ENCODE measurements at regions not wholly inside any gene's neighbourhood (a gene's known extent, or its start where the extent isn't known, plus 50 kb on each side); places are given as distances from the start of the nearest gene placed in this dataset.

- no peak overlapping the region for H3K27ac Mint-ChIP-seq (ENCODE audit: unreplicated experiment)
- TF ChIP-seq, protein P1, sequence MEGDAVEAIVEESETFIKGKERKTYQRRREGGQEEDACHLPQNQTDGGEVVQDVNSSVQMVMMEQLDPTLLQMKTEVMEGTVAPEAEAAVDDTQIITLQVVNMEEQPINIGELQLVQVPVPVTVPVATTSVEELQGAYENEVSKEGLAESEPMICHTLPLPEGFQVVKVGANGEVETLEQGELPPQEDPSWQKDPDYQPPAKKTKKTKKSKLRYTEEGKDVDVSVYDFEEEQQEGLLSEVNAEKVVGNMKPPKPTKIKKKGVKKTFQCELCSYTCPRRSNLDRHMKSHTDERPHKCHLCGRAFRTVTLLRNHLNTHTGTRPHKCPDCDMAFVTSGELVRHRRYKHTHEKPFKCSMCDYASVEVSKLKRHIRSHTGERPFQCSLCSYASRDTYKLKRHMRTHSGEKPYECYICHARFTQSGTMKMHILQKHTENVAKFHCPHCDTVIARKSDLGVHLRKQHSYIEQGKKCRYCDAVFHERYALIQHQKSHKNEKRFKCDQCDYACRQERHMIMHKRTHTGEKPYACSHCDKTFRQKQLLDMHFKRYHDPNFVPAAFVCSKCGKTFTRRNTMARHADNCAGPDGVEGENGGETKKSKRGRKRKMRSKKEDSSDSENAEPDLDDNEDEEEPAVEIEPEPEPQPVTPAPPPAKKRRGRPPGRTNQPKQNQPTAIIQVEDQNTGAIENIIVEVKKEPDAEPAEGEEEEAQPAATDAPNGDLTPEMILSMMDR (conservative IDR thresholded peaks at IDR 0.05), result no peak
- no peak overlapping the region for H3K4me3 Mint-ChIP-seq
- H3K9me3 Mint-ChIP-seq, result peaks cover 2% of the 10 kb centered on the region
- DNase-seq (ENCODE audit: low read depth, low spot score), result no peak
- H3K36me3 Mint-ChIP-seq (ENCODE audit: low read depth), result no peaks in the 10 kb centered on the region
- H3K4me1 Mint-ChIP-seq, result peaks cover 53% of the 10 kb centered on the region
- no peaks in the 10 kb centered on the region for H3K27me3 Mint-ChIP-seq (ENCODE audit: low read depth)
Measured at GRCh38 chr11:95592471-95592870, 197.1 kb downstream of the FAM76B start.

GRCh38 chr11:95589893-95590612, 199.5 kb downstream of the FAM76B start:
- Mint-ChIP-seq H3K9me3 (no peaks in the 10 kb centered on the region), H3K36me3 (ENCODE audit: low read depth) (no peaks in the 10 kb centered on the region), H3K4me3 (no peak overlapping the region), H3K27me3 (ENCODE audit: low read depth) (no peaks in the 10 kb centered on the region), H3K4me1 (peaks cover 52% of the 10 kb centered on the region), H3K27ac (ENCODE audit: unreplicated experiment) (no peak overlapping the region)
- no peak for DNase-seq (ENCODE audit: low read depth, low spot score)
- TF ChIP-seq, protein P1 (conservative IDR thresholded peaks at IDR 0.05), result no peak

DNA sequence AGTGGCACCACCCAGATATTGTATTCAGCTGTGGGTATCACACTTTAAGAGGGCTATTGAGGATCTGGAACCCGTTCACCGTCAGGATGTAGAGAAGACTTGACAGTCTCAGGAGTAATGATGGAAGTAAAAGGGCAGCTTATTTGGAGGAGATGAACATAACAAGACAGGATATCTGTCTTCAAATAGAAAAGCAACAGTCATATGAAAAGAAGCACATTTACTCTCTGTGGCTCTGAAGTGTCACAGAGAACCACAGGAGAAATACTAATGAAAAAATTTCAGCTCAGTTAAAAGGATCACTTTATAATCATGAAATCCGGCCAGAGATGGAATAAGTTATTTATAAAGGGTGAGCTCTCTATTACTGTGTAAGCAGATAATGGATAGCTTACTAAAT, 200.8 kb downstream of the FAM76B start:
- H3K4me1 Mint-ChIP-seq, result peaks cover 54% of the 10 kb centered on the region
- TF ChIP-seq, protein P1 (conservative IDR thresholded peaks at IDR 0.05), result no peak
- H3K4me3 Mint-ChIP-seq, result no peak overlapping the region
- no peaks in the 10 kb centered on the region for H3K27me3 Mint-ChIP-seq (ENCODE audit: low read depth)
- H3K27ac Mint-ChIP-seq (ENCODE audit: unreplicated experiment), result no peak overlapping the region
- H3K36me3 Mint-ChIP-seq (ENCODE audit: low read depth), result no peaks in the 10 kb centered on the region
- H3K9me3 Mint-ChIP-seq, result no peaks in the 10 kb centered on the region
- DNase-seq (ENCODE audit: low read depth, low spot score), result no peak

DNA sequence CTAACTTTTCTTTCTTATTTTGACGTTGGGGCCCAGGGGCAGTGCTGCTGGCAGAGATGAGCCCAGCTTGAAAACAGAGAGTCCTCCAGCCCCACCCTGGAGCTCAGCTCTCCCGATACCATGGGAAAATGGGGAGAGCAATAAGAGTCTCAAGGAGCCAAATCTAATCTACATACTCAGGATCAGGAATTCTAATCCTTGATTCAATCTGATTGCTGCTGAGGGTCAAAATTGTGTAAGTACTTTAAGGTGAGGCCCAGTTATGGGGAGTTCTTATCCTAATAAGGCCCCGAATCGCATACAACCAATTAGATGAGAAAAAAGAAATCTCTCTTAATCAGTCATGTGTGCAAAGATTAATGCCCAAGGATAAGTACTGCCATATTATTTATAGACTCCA, 202.9 kb downstream of the FAM76B start:
- H3K4me3 Mint-ChIP-seq, result peak overlapping the region; percentile 58
- TF ChIP-seq, protein P1 (conservative IDR thresholded peaks at IDR 0.05), result no peak
- DNase-seq (ENCODE audit: low read depth, low spot score), result no peak
- no peaks in the 10 kb centered on the region for H3K27me3 Mint-ChIP-seq (ENCODE audit: low read depth)
- H3K4me1 Mint-ChIP-seq, result peaks cover 45% of the 10 kb centered on the region
- H3K36me3 Mint-ChIP-seq (ENCODE audit: low read depth), result no peaks in the 10 kb centered on the region
- peak overlapping the region; percentile 98 for H3K27ac Mint-ChIP-seq (ENCODE audit: unreplicated experiment)
- H3K9me3 Mint-ChIP-seq, result peaks cover 6% of the 10 kb centered on the region

DNA sequence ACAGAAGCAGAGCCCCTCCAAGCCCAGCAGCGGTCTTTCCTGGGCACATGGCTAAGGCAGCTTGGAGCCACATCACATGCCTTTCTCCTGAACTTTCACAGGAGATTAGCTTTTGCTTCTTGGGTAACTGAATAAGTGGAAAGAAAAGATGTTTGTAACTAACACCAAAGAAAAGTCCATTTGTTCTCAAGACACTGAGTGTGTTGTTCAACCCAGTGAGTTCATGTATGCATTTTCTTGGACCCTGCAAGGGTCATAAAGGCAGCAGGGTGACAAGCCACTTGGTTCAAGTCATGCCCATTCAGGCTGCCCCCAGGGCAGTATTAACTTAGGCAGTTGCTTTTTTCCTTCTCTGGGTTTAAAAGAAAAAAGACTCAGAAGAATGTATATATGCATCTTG, 203.4 kb downstream of the FAM76B start:
- peak overlapping the region; percentile 58 for H3K4me3 Mint-ChIP-seq
- H3K27ac Mint-ChIP-seq (ENCODE audit: unreplicated experiment), result peak overlapping the region; percentile 98
- TF ChIP-seq, protein P1 (conservative IDR thresholded peaks at IDR 0.05), result no peak

More for the DNA sequence above, 203.4 kb downstream of the FAM76B start:
- peaks cover 6% of the 10 kb centered on the region for H3K9me3 Mint-ChIP-seq
- H3K36me3 Mint-ChIP-seq (ENCODE audit: low read depth), result no peaks in the 10 kb centered on the region
- H3K4me1 Mint-ChIP-seq, result peaks cover 44% of the 10 kb centered on the region
- no peaks in the 10 kb centered on the region for H3K27me3 Mint-ChIP-seq (ENCODE audit: low read depth)
- DNase-seq (ENCODE audit: low read depth, low spot score), result peak; percentile 43
